WTC11 (cell line): ENCODE measurements at regions not wholly inside any gene's neighbourhood (a gene's known extent, or its start where the extent isn't known, plus 50 kb on each side); places are given as distances from the start of the nearest gene placed in this dataset.

ENCODE experiments used
- ELF4 ChIP-seq: sonication (generic); formaldehyde crosslinking; IDR thresholded peaks from 2 replicates; pipeline ENCODE4 v1.8.1; 2022; ENCODE audit warnings: low read depth, mild to moderate bottlenecking, moderate library complexity, missing genetic modification reagents
- IRF2 ChIP-seq: sonication (generic); formaldehyde crosslinking; IDR thresholded peaks from 2 replicates; pipeline ENCODE4 v1.8.0; 2022; ENCODE audit warnings: low read depth, missing genetic modification reagents, borderline replicate concordance
- JUN ChIP-seq: sonication (generic); formaldehyde crosslinking; IDR thresholded peaks from 2 replicates; pipeline ENCODE4 v1.8.0; 2023; ENCODE audit warnings: mild to moderate bottlenecking, missing genetic modification reagents
- TCF7 ChIP-seq: sonication (generic); formaldehyde crosslinking; IDR thresholded peaks from 2 replicates; pipeline ENCODE4 v1.8.0; 2022; ENCODE audit warnings: mild to moderate bottlenecking, low read depth, missing genetic modification reagents, moderate library complexity
- ZNF219 ChIP-seq: sonication (generic); formaldehyde crosslinking; IDR thresholded peaks from 2 replicates; pipeline ENCODE4 v1.8.0; 2023; ENCODE audit warnings: missing genetic modification reagents, mild to moderate bottlenecking, borderline replicate concordance
- ZNF232 ChIP-seq: sonication (generic); formaldehyde crosslinking; IDR thresholded peaks from 2 replicates; pipeline ENCODE4 v1.8.0; 2022; ENCODE audit warnings: mild to moderate bottlenecking, missing genetic modification reagents
- TF ChIP-seq, protein P1 (sequence below): fragments of 200-600 bp; IDR thresholded peaks from 2 replicates; pipeline ENCODE4 v1.8.0; 2022; ENCODE audit warnings: antibody characterized with exemption
- TF ChIP-seq, protein P2 (sequence below): fragments of 250-450 bp; sonication (Bioruptor Pico); IDR thresholded peaks from 2 replicates; pipeline ENCODE4 v1.9.0; 2021; ENCODE audit warnings: moderate library complexity, mild to moderate bottlenecking, inconsistent platforms, borderline replicate concordance
- TF ChIP-seq, protein P3 (sequence below): sonication (generic); formaldehyde crosslinking; IDR thresholded peaks from 2 replicates; pipeline ENCODE4 v1.8.0; 2022; ENCODE audit warnings: mild to moderate bottlenecking, missing genetic modification reagents
- TF ChIP-seq, protein P4 (sequence below): fragments of 250-450 bp; sonication (Bioruptor Pico); IDR thresholded peaks from 2 replicates; pipeline ENCODE4 v1.9.0; 2021; ENCODE audit warnings: mild to moderate bottlenecking, borderline replicate concordance
- TF ChIP-seq, protein P5 (sequence below): sonication (generic); formaldehyde crosslinking; IDR thresholded peaks from 2 replicates; pipeline ENCODE4 v1.8.0; 2023; ENCODE audit warnings: missing genetic modification reagents

DNA sequence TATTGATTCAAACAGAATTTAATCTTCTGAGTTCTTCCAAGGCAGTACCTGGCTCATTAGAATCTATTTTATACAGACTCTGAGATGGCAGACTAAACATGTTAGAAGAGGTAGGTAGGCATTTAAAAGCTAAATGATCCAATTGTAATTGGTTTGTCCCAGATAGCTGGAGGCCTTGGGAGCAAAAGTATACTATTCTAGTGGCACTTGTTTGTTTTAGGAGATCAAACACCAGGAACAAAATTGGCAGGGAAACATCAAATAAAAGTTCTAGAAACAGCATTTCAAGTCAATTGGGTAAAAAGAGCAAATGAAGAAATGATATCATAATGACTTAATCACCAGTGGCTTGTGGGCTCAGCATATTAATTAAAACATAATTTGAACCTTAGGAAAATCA lies 521.4 kb downstream of the PRR16 start:
- TF ChIP-seq, protein P1, sequence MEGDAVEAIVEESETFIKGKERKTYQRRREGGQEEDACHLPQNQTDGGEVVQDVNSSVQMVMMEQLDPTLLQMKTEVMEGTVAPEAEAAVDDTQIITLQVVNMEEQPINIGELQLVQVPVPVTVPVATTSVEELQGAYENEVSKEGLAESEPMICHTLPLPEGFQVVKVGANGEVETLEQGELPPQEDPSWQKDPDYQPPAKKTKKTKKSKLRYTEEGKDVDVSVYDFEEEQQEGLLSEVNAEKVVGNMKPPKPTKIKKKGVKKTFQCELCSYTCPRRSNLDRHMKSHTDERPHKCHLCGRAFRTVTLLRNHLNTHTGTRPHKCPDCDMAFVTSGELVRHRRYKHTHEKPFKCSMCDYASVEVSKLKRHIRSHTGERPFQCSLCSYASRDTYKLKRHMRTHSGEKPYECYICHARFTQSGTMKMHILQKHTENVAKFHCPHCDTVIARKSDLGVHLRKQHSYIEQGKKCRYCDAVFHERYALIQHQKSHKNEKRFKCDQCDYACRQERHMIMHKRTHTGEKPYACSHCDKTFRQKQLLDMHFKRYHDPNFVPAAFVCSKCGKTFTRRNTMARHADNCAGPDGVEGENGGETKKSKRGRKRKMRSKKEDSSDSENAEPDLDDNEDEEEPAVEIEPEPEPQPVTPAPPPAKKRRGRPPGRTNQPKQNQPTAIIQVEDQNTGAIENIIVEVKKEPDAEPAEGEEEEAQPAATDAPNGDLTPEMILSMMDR = no peak
- TF ChIP-seq JUN (CRISPR knock-in tag) (no peak), TCF7 (CRISPR knock-in tag) (no peak), IRF2 (CRISPR knock-in tag) (no peak), ZNF232 (CRISPR knock-in tag) (no peak), ELF4 (CRISPR knock-in tag) (no peak), ZNF219 (CRISPR knock-in tag) (no peak)
- TF ChIP-seq, protein P2, sequence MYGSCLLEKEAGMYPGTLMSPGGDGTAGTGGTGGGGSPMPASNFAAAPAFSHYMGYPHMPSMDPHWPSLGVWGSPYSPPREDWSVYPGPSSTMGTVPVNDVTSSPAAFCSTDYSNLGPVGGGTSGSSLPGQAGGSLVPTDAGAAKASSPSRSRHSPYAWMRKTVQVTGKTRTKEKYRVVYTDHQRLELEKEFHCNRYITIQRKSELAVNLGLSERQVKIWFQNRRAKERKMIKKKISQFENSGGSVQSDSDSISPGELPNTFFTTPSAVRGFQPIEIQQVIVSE (CRISPR knock-in tag) = no peak
- TF ChIP-seq, protein P3, sequence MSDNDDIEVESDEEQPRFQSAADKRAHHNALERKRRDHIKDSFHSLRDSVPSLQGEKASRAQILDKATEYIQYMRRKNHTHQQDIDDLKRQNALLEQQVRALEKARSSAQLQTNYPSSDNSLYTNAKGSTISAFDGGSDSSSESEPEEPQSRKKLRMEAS = no peak
- TF ChIP-seq, protein P4, sequence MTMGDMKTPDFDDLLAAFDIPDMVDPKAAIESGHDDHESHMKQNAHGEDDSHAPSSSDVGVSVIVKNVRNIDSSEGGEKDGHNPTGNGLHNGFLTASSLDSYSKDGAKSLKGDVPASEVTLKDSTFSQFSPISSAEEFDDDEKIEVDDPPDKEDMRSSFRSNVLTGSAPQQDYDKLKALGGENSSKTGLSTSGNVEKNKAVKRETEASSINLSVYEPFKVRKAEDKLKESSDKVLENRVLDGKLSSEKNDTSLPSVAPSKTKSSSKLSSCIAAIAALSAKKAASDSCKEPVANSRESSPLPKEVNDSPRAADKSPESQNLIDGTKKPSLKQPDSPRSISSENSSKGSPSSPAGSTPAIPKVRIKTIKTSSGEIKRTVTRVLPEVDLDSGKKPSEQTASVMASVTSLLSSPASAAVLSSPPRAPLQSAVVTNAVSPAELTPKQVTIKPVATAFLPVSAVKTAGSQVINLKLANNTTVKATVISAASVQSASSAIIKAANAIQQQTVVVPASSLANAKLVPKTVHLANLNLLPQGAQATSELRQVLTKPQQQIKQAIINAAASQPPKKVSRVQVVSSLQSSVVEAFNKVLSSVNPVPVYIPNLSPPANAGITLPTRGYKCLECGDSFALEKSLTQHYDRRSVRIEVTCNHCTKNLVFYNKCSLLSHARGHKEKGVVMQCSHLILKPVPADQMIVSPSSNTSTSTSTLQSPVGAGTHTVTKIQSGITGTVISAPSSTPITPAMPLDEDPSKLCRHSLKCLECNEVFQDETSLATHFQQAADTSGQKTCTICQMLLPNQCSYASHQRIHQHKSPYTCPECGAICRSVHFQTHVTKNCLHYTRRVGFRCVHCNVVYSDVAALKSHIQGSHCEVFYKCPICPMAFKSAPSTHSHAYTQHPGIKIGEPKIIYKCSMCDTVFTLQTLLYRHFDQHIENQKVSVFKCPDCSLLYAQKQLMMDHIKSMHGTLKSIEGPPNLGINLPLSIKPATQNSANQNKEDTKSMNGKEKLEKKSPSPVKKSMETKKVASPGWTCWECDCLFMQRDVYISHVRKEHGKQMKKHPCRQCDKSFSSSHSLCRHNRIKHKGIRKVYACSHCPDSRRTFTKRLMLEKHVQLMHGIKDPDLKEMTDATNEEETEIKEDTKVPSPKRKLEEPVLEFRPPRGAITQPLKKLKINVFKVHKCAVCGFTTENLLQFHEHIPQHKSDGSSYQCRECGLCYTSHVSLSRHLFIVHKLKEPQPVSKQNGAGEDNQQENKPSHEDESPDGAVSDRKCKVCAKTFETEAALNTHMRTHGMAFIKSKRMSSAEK = no peak
- TF ChIP-seq, protein P5, sequence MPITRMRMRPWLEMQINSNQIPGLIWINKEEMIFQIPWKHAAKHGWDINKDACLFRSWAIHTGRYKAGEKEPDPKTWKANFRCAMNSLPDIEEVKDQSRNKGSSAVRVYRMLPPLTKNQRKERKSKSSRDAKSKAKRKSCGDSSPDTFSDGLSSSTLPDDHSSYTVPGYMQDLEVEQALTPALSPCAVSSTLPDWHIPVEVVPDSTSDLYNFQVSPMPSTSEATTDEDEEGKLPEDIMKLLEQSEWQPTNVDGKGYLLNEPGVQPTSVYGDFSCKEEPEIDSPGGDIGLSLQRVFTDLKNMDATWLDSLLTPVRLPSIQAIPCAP = no peak
